ENCODE measurements at regions not wholly inside any gene's neighbourhood (a gene's known extent, or its start where the extent isn't known, plus 50 kb on each side); places are given as distances from the start of the nearest gene placed in this dataset.

DNA sequence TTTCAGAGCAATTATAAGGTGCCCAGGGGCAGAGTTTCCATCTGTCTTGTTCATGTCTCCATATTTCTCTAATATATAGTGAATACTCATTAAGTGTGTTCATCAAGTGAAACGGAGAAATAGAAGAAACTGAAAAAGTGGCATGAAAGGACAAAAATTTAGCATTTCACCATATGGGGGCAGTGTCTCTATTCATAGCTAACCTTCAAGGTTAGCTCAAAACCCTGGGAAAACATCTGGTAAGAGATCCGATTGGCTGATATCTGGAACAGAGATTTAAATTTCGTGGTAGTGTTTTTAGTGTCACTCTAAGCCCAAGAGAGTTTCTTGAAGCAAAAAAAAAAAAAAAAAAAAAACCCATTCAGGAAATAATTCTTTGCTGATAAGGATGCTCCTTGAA lies 367.5 kb downstream of the DAD1 start:
- no peak overlapping the region for H3K4me2 ChIP-seq (ENCODE audit: low read length)
- no peak overlapping the region for H3K4me3 ChIP-seq (ENCODE audit: low read depth, low read length)
- TF ChIP-seq CTCF (IDR thresholded peaks at IDR 0.05): no peak
- no peaks in the 10 kb centered on the region for H3K4me1 ChIP-seq
- no peak overlapping the region for H3K27ac ChIP-seq
- no peaks in the 10 kb centered on the region for H3K27me3 ChIP-seq (ENCODE audit: control insufficient read depth, insufficient read depth, low read length)
- H3K9me3 ChIP-seq (ENCODE audit: control insufficient read depth, low read length): no peaks in the 10 kb centered on the region
- H2AFZ ChIP-seq: no peak overlapping the region
- H3K36me3 ChIP-seq (ENCODE audit: control insufficient read depth, insufficient read depth, low read length): no peaks in the 10 kb centered on the region
- H3K9ac ChIP-seq: no peak overlapping the region
- no peaks in the 10 kb centered on the region for H3K79me2 ChIP-seq

DNA sequence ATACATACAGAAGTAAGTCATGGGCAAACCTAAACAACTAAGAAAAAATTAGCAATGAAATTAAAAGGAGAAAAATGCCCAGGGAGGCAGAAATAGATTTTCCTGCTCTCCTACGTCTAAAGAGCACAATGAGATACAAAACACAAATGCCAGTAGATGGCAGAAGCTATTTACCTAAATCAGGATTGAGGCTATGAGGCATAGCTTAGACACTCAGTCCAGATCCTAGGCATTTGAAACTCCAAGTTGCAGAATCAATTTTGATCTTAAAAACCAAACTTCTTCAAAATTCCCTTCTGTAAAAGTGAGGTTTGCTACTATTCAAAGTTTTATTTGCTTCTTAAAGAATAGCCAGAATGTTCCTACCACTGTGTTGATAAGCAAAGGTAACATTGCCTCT lies 368.6 kb downstream of the DAD1 start:
- no peaks in the 10 kb centered on the region for H3K36me3 ChIP-seq (ENCODE audit: control insufficient read depth, insufficient read depth, low read length)
- no peaks in the 10 kb centered on the region for H3K79me2 ChIP-seq
- H3K27me3 ChIP-seq (ENCODE audit: control insufficient read depth, insufficient read depth, low read length): no peaks in the 10 kb centered on the region
- no peak overlapping the region for H3K27ac ChIP-seq
- no peak for TF ChIP-seq CTCF (IDR thresholded peaks at IDR 0.05)
- no peak overlapping the region for H2AFZ ChIP-seq
- H3K4me1 ChIP-seq: no peaks in the 10 kb centered on the region
- no peaks in the 10 kb centered on the region for H3K9me3 ChIP-seq (ENCODE audit: control insufficient read depth, low read length)
- H3K9ac ChIP-seq: no peak overlapping the region
- H3K4me3 ChIP-seq (ENCODE audit: low read depth, low read length): no peak overlapping the region
- H3K4me2 ChIP-seq (ENCODE audit: low read length): no peak overlapping the region

GRCh38 chr14:22218728-22219127 lies 370.3 kb downstream of the DAD1 start:
- H3K27ac ChIP-seq: no peak overlapping the region
- no peak overlapping the region for H3K9ac ChIP-seq
- no peaks in the 10 kb centered on the region for H3K27me3 ChIP-seq (ENCODE audit: control insufficient read depth, insufficient read depth, low read length)
- no peaks in the 10 kb centered on the region for H3K4me1 ChIP-seq
- H3K4me3 ChIP-seq (ENCODE audit: low read depth, low read length): no peak overlapping the region
- no peaks in the 10 kb centered on the region for H3K79me2 ChIP-seq
- no peak overlapping the region for H3K4me2 ChIP-seq (ENCODE audit: low read length)
- H3K9me3 ChIP-seq (ENCODE audit: control insufficient read depth, low read length): no peaks in the 10 kb centered on the region
- TF ChIP-seq CTCF (IDR thresholded peaks at IDR 0.05): no peak
- H2AFZ ChIP-seq: no peak overlapping the region
- H3K36me3 ChIP-seq (ENCODE audit: control insufficient read depth, insufficient read depth, low read length): no peaks in the 10 kb centered on the region

DNA sequence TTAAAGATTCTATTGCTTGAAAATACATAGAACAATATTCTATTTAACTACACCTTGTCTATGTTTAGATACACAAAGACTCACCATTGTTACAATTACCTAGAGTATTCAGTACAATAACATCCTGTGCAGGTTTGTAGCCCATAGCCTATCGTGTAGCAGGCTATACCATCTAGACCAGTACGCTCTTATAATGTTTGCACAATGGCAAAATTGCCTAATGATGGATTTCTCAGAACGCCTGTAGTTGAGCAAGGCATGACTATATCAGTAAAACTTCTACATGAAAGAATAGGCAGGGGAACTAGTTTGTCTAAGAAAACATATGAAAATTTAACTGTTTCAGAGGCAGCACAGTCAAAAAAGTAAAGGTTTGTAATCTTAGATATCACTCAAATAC lies 375.9 kb downstream of the DAD1 start:
- no peaks in the 10 kb centered on the region for H3K79me2 ChIP-seq
- no peaks in the 10 kb centered on the region for H3K36me3 ChIP-seq (ENCODE audit: control insufficient read depth, insufficient read depth, low read length)
- TF ChIP-seq CTCF (IDR thresholded peaks at IDR 0.05): no peak
- no peak overlapping the region for H3K9ac ChIP-seq
- no peak overlapping the region for H2AFZ ChIP-seq
- no peaks in the 10 kb centered on the region for H3K4me1 ChIP-seq
- H3K27ac ChIP-seq: no peak overlapping the region
- no peaks in the 10 kb centered on the region for H3K9me3 ChIP-seq (ENCODE audit: control insufficient read depth, low read length)
- H3K27me3 ChIP-seq (ENCODE audit: control insufficient read depth, insufficient read depth, low read length): no peaks in the 10 kb centered on the region
- no peak overlapping the region for H3K4me2 ChIP-seq (ENCODE audit: low read length)
- H3K4me3 ChIP-seq (ENCODE audit: low read depth, low read length): no peak overlapping the region

GRCh38 chr14:22210906-22211305 lies 378.1 kb downstream of the DAD1 start:
- Histone ChIP-seq H3K4me1 (no peaks in the 10 kb centered on the region), H3K79me2 (no peaks in the 10 kb centered on the region), H3K4me2 (ENCODE audit: low read length) (no peak overlapping the region), H3K9ac (no peak overlapping the region), H3K27me3 (ENCODE audit: control insufficient read depth, insufficient read depth, low read length) (no peaks in the 10 kb centered on the region), H3K9me3 (ENCODE audit: control insufficient read depth, low read length) (no peaks in the 10 kb centered on the region), H3K4me3 (ENCODE audit: low read depth, low read length) (no peak overlapping the region), H2AFZ (no peak overlapping the region), H3K27ac (no peak overlapping the region), H3K36me3 (ENCODE audit: control insufficient read depth, insufficient read depth, low read length) (no peaks in the 10 kb centered on the region)
- no peak for TF ChIP-seq CTCF (IDR thresholded peaks at IDR 0.05)
